K562 (cell line): ENCODE measurements at regions not wholly inside any gene's neighbourhood (a gene's known extent, or its start where the extent isn't known, plus 50 kb on each side); places are given as distances from the start of the nearest gene placed in this dataset.
A peak's percentile ranks its signal among the peaks of the same experiment; 100 is the strongest.

Source experiments
- ARID1B ChIP-seq: fragments of 450-650 bp; IDR thresholded peaks from 2 replicates; pipeline ENCODE4 v1.6.1; 2016; ENCODE audit warnings: antibody characterized with exemption, mild to moderate bottlenecking, inconsistent platforms
- ETV5 ChIP-seq: sonication (generic); formaldehyde crosslinking; IDR thresholded peaks from 2 replicates; pipeline ENCODE4 v1.4.0; 2020; ENCODE audit warnings: low read depth, mild to moderate bottlenecking, missing genetic modification reagents
- HOXB6 ChIP-seq: fragments of 250-450 bp; sonication (Bioruptor Pico); IDR thresholded peaks from 2 replicates; pipeline ENCODE4 v1.5.1; 2022; ENCODE audit warnings: mild to moderate bottlenecking, borderline replicate concordance
- SAFB2 ChIP-seq: fragments of 200-400 bp; formaldehyde crosslinking; IDR thresholded peaks from 2 replicates; pipeline ENCODE4 v1.6.1; 2018; ENCODE audit warnings: borderline replicate concordance, low read length, low read depth, moderate library complexity; ENCODE audit not compliant: severe bottlenecking
- SAP30 ChIP-seq: fragments of 200-600 bp; sonication (generic); IDR thresholded peaks from 2 replicates; pipeline ENCODE4 v1.6.1; 2012; ENCODE audit warnings: borderline replicate concordance, low read depth, mild to moderate bottlenecking, moderate library complexity, low read length, control low read depth, inconsistent platforms; ENCODE audit not compliant: insufficient read depth, poor library complexity, severe bottlenecking
- SRSF7 ChIP-seq: fragments of 200-400 bp; formaldehyde crosslinking; optimal IDR thresholded peaks from 2 replicates; pipeline ENCODE3; 2017; ENCODE audit warnings: mild to moderate bottlenecking, low read depth, low read length
- ZBTB8A ChIP-seq: fragments of 450-650 bp; IDR thresholded peaks from 2 replicates; pipeline ENCODE4 v1.6.1; 2018; ENCODE audit warnings: mild to moderate bottlenecking, moderate library complexity; ENCODE audit not compliant: partially characterized antibody
- ZNF274 ChIP-seq: IDR thresholded peaks from 2 replicates; pipeline ENCODE4 v1.6.1; 2011; ENCODE audit warnings: low read depth, mild to moderate bottlenecking, low read length, moderate library complexity, borderline replicate concordance
- TF ChIP-seq, protein P1 (sequence below): fragments of 450-650 bp; formaldehyde crosslinking; IDR thresholded peaks from 2 replicates; pipeline ENCODE4 v1.4.0; 2022; ENCODE audit warnings: missing genetic modification characterization
- TF ChIP-seq, protein P2 (sequence below): fragments of 200-800 bp; sonication (Bioruptor generic); IDR thresholded peaks from 2 replicates; pipeline ENCODE4 v1.6.1; 2017; ENCODE audit warnings: missing genetic modification characterization, missing compliant biosample characterization
- TF ChIP-seq, protein P3 (sequence below): fragments of 250-450 bp; sonication (Bioruptor Pico); IDR thresholded peaks from 2 replicates; pipeline ENCODE4 v1.9.0; 2021; ENCODE audit warnings: mild to moderate bottlenecking
- TF ChIP-seq, protein P4 (sequence below), 2 experiments: fragments of 450-650 bp; formaldehyde crosslinking in 1 of 2; IDR thresholded peaks; 2 replicates each; pipeline versions ENCODE4 v1.4.0 to v1.6.1; 2014 to 2020; ENCODE audit warnings: mild to moderate bottlenecking in 2 of 2, borderline replicate concordance in 1 of 2, low read depth in 1 of 2
- TF ChIP-seq, protein P5 (sequence below): sonication (generic); formaldehyde crosslinking; IDR thresholded peaks from 2 replicates; pipeline ENCODE4 v1.8.0; 2022; ENCODE audit warnings: missing genetic modification reagents, mild to moderate bottlenecking, moderate library complexity, borderline replicate concordance

DNA sequence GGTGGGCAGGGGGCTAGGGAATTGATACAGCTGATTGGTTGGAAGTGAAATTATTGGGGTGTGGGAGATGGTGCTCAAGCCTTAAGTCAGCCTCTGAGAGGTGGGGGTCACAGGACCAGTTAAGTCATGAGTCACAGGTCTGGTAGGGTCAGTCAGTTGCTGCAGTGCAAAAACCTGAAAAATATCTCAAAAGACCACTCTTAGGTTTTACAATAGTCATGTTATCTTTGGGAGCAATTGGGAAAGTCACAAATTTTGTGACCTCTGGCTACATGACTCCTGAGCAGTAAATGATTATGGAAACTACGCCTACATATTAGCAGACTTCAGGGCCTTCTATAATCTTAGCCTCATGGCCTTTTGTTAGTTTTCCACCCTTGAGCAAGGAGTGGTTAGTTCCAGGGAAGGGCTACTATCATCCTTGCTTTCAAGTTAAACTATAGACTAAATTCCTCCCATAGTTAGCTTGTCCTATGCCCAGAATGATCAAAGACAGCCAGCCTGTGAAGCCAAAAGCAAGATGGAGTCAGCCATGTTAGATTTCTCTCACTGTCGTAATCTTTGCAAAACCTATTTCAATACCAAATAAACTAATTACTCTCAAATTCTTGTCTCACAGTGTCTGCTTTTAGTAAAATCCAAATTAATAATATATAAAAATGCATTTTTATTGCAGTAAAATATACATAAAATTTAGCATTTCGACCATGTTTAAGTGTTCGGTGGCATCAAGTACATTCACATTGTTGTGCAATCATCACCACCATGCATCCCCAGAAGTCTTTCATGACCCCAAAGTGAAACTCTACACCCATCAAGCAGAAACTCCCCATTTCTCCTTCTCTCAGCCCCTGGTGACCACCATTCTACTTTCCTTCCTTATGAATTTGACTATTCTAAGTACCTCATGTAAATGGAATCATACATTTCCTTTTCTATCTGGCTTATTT is 60.9 kb upstream of the CD2AP start (continued):
- TF ChIP-seq ZNF274 (no peak), ETV5 (no peak), HOXB6 (no peak), ARID1B (peak; percentile 58; the same call in 1 of the 2 replicates), SRSF7 (no peak), SAFB2 (no peak), SAP30 (no peak), ZBTB8A (no peak)
- TF ChIP-seq, protein P1, sequence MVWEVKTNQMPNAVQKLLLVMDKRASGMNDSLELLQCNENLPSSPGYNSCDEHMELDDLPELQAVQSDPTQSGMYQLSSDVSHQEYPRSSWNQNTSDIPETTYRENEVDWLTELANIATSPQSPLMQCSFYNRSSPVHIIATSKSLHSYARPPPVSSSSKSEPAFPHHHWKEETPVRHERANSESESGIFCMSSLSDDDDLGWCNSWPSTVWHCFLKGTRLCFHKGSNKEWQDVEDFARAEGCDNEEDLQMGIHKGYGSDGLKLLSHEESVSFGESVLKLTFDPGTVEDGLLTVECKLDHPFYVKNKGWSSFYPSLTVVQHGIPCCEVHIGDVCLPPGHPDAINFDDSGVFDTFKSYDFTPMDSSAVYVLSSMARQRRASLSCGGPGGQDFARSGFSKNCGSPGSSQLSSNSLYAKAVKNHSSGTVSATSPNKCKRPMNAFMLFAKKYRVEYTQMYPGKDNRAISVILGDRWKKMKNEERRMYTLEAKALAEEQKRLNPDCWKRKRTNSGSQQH (CRISPR knock-in tag), result no peak
- TF ChIP-seq, protein P2, sequence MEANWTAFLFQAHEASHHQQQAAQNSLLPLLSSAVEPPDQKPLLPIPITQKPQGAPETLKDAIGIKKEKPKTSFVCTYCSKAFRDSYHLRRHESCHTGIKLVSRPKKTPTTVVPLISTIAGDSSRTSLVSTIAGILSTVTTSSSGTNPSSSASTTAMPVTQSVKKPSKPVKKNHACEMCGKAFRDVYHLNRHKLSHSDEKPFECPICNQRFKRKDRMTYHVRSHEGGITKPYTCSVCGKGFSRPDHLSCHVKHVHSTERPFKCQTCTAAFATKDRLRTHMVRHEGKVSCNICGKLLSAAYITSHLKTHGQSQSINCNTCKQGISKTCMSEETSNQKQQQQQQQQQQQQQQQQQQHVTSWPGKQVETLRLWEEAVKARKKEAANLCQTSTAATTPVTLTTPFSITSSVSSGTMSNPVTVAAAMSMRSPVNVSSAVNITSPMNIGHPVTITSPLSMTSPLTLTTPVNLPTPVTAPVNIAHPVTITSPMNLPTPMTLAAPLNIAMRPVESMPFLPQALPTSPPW, result no peak
- TF ChIP-seq, protein P3, sequence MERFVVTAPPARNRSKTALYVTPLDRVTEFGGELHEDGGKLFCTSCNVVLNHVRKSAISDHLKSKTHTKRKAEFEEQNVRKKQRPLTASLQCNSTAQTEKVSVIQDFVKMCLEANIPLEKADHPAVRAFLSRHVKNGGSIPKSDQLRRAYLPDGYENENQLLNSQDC (CRISPR knock-in tag), result no peak
- TF ChIP-seq, protein P4, sequence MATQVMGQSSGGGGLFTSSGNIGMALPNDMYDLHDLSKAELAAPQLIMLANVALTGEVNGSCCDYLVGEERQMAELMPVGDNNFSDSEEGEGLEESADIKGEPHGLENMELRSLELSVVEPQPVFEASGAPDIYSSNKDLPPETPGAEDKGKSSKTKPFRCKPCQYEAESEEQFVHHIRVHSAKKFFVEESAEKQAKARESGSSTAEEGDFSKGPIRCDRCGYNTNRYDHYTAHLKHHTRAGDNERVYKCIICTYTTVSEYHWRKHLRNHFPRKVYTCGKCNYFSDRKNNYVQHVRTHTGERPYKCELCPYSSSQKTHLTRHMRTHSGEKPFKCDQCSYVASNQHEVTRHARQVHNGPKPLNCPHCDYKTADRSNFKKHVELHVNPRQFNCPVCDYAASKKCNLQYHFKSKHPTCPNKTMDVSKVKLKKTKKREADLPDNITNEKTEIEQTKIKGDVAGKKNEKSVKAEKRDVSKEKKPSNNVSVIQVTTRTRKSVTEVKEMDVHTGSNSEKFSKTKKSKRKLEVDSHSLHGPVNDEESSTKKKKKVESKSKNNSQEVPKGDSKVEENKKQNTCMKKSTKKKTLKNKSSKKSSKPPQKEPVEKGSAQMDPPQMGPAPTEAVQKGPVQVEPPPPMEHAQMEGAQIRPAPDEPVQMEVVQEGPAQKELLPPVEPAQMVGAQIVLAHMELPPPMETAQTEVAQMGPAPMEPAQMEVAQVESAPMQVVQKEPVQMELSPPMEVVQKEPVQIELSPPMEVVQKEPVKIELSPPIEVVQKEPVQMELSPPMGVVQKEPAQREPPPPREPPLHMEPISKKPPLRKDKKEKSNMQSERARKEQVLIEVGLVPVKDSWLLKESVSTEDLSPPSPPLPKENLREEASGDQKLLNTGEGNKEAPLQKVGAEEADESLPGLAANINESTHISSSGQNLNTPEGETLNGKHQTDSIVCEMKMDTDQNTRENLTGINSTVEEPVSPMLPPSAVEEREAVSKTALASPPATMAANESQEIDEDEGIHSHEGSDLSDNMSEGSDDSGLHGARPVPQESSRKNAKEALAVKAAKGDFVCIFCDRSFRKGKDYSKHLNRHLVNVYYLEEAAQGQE (IDR thresholded peaks at IDR 0.05; ENCODE audit: borderline replicate concordance), result no peak
- TF ChIP-seq, protein P4 (CRISPR knock-in tag; IDR thresholded peaks at IDR 0.05; ENCODE audit: low read depth), result no peak
- TF ChIP-seq, protein P5, sequence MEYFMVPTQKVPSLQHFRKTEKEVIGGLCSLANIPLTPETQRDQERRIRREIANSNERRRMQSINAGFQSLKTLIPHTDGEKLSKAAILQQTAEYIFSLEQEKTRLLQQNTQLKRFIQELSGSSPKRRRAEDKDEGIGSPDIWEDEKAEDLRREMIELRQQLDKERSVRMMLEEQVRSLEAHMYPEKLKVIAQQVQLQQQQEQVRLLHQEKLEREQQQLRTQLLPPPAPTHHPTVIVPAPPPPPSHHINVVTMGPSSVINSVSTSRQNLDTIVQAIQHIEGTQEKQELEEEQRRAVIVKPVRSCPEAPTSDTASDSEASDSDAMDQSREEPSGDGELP (CRISPR knock-in tag), result no peak
